RWPE2 (cell line): ENCODE measurements at regions not wholly inside any gene's neighbourhood (a gene's known extent, or its start where the extent isn't known, plus 50 kb on each side); places are given as distances from the start of the nearest gene placed in this dataset.

Experiments
- ATAC-seq: fragments of 200-7000 bp; cut with Tn5 transposase; 3 replicates; pipeline ENCODE4 v1.9.1; 2021; ENCODE audit warnings: low read depth
- DNase-seq: peaks from one replicate; pipeline ENCODE4 v3.0.0-alpha.2; 2020; ENCODE audit warnings: low spot score
- H3K27ac ChIP-seq: fragments of 450-650 bp; 2 replicates; pipeline ENCODE4 v1.5.1; 2017; ENCODE audit warnings: mild to moderate bottlenecking; ENCODE audit not compliant: poor library complexity, severe bottlenecking
- H3K27me3 ChIP-seq: fragments of 250-450 bp; sonication (Bioruptor Pico); 2 replicates; pipeline ENCODE4 v1.5.1; 2021; ENCODE audit warnings: mild to moderate bottlenecking, moderate library complexity; ENCODE audit not compliant: insufficient read depth, poor library complexity, severe bottlenecking
- H3K36me3 ChIP-seq: fragments of 250-450 bp; sonication (Bioruptor Pico); 2 replicates; pipeline ENCODE4 v1.5.1; 2020; ENCODE audit warnings: low read depth, mild to moderate bottlenecking, moderate library complexity
- H3K4me1 ChIP-seq: fragments of 250-450 bp; sonication (Bioruptor Pico); 2 replicates; pipeline ENCODE4 v1.5.1; 2021; ENCODE audit warnings: mild to moderate bottlenecking, moderate library complexity; ENCODE audit not compliant: insufficient read depth, poor library complexity, severe bottlenecking
- H3K4me3 ChIP-seq: fragments of 250-450 bp; sonication (Bioruptor Pico); 2 replicates; pipeline ENCODE4 v1.5.1; 2021; ENCODE audit warnings: mild to moderate bottlenecking, moderate library complexity; ENCODE audit not compliant: severe bottlenecking
- H3K9me3 ChIP-seq: fragments of 250-450 bp; sonication (Bioruptor Pico); 2 replicates; pipeline ENCODE4 v1.5.1; 2021; ENCODE audit warnings: mild to moderate bottlenecking, moderate library complexity; ENCODE audit not compliant: severe bottlenecking
- CTCF ChIP-seq: fragments of 450-650 bp; IDR thresholded peaks from one replicate; pipeline ENCODE4 v1.5.1; 2017; ENCODE audit warnings: mild to moderate bottlenecking, moderate library complexity; ENCODE audit not compliant: poor library complexity, severe bottlenecking

- no peak overlapping the region for H3K27ac ChIP-seq
- no peak for TF ChIP-seq CTCF
- H3K4me3 ChIP-seq = no peak overlapping the region
- no peaks in the 10 kb centered on the region for H3K9me3 ChIP-seq
- H3K27me3 ChIP-seq = no peaks in the 10 kb centered on the region
- ATAC-seq (no peak), DNase-seq (peak; percentile 15)
- no peaks in the 10 kb centered on the region for H3K4me1 ChIP-seq
- no peaks in the 10 kb centered on the region for H3K36me3 ChIP-seq
These were observed 308.0 kb downstream of the MATN1 start for GRCh38 chr1:30415171-30415940.

GRCh38 chr1:30414851-30415165 lies 308.6 kb downstream of the MATN1 start:
- no peak for TF ChIP-seq CTCF
- ATAC-seq = no peak

GRCh38 chr1:30414086-30414850 lies 309.1 kb downstream of the MATN1 start:
- TF ChIP-seq CTCF = no peak
- Histone ChIP-seq H3K4me3 (no peak overlapping the region), H3K9me3 (no peaks in the 10 kb centered on the region), H3K36me3 (no peaks in the 10 kb centered on the region), H3K4me1 (no peaks in the 10 kb centered on the region), H3K27ac (no peak overlapping the region), H3K27me3 (no peaks in the 10 kb centered on the region)
- DNase-seq (peak; percentile 16), ATAC-seq (no peak)

More at GRCh38 chr1:30414851-30415165, 308.6 kb downstream of the MATN1 start:
- DNase-seq = peak; percentile 28
- H3K27ac ChIP-seq = no peak overlapping the region
- H3K4me1 ChIP-seq = no peaks in the 10 kb centered on the region
- no peaks in the 10 kb centered on the region for H3K36me3 ChIP-seq
- no peaks in the 10 kb centered on the region for H3K9me3 ChIP-seq
- no peak overlapping the region for H3K4me3 ChIP-seq
- H3K27me3 ChIP-seq = no peaks in the 10 kb centered on the region

- H3K27ac ChIP-seq = no peak overlapping the region
- ATAC-seq = no peak
- H3K4me3 ChIP-seq = no peak overlapping the region
- no peaks in the 10 kb centered on the region for H3K27me3 ChIP-seq
- H3K36me3 ChIP-seq = no peaks in the 10 kb centered on the region
- no peak for TF ChIP-seq CTCF
- H3K9me3 ChIP-seq = no peaks in the 10 kb centered on the region
- DNase-seq = peak; percentile 26
- no peaks in the 10 kb centered on the region for H3K4me1 ChIP-seq
These were observed 309.8 kb downstream of the MATN1 start for GRCh38 chr1:30413606-30414005.

GRCh38 chr1:30413111-30413440 lies 310.3 kb downstream of the MATN1 start:
- no peaks in the 10 kb centered on the region for H3K27me3 ChIP-seq
- no peak overlapping the region for H3K4me3 ChIP-seq
- H3K9me3 ChIP-seq = no peaks in the 10 kb centered on the region
- H3K4me1 ChIP-seq = no peaks in the 10 kb centered on the region
- TF ChIP-seq CTCF = no peak
- H3K27ac ChIP-seq = no peak overlapping the region
- no peaks in the 10 kb centered on the region for H3K36me3 ChIP-seq
- ATAC-seq (no peak), DNase-seq (peak; percentile 2)
